NB4 (cell line): ENCODE measurements at regions not wholly inside any gene's neighbourhood (a gene's known extent, or its start where the extent isn't known, plus 50 kb on each side); places are given as distances from the start of the nearest gene placed in this dataset.

Experiments used
- MYC ChIP-seq: IDR thresholded peaks from 2 replicates; pipeline ENCODE4 v1.6.1; 2011; ENCODE audit warnings: low read depth, low read length
- TF ChIP-seq, protein P1 (sequence below): IDR thresholded peaks from one replicate; pipeline ENCODE4 v1.5.1; 2012; ENCODE audit warnings: low read depth, low read length

- TF ChIP-seq, protein P1, sequence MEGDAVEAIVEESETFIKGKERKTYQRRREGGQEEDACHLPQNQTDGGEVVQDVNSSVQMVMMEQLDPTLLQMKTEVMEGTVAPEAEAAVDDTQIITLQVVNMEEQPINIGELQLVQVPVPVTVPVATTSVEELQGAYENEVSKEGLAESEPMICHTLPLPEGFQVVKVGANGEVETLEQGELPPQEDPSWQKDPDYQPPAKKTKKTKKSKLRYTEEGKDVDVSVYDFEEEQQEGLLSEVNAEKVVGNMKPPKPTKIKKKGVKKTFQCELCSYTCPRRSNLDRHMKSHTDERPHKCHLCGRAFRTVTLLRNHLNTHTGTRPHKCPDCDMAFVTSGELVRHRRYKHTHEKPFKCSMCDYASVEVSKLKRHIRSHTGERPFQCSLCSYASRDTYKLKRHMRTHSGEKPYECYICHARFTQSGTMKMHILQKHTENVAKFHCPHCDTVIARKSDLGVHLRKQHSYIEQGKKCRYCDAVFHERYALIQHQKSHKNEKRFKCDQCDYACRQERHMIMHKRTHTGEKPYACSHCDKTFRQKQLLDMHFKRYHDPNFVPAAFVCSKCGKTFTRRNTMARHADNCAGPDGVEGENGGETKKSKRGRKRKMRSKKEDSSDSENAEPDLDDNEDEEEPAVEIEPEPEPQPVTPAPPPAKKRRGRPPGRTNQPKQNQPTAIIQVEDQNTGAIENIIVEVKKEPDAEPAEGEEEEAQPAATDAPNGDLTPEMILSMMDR: no peak
- TF ChIP-seq MYC: no peak
These were observed 223.7 kb upstream of the FAM78B start for GRCh38 chr1:166390366-166391033.
